ENCODE measurements at regions not wholly inside any gene's neighbourhood (a gene's known extent, or its start where the extent isn't known, plus 50 kb on each side); places are given as distances from the start of the nearest gene placed in this dataset.

- Histone ChIP-seq H3K9ac (no peak overlapping the region), H3K79me2 (ENCODE audit: insufficient read depth) (no peaks in the 10 kb centered on the region), H3K4me2 (ENCODE audit: unreplicated experiment) (no peak overlapping the region), H3K9me2 (ENCODE audit: insufficient read depth) (no peaks in the 10 kb centered on the region), H3K36me3 (ENCODE audit: low read depth) (no peaks in the 10 kb centered on the region), H3K9me3 (ENCODE audit: low read depth) (peaks cover 4% of the 10 kb centered on the region), H3K27me3 (replicated peaks; ENCODE audit: insufficient read depth) (peaks cover 17% of the 10 kb centered on the region), H3K27ac (no peak overlapping the region), H2AFZ (no peak overlapping the region), H3F3A (ENCODE audit: insufficient read depth) (no peaks in the 10 kb centered on the region), H4K20me1 (ENCODE audit: insufficient read depth) (no peaks in the 10 kb centered on the region), H3K4me3 (no peak overlapping the region), H3K4me1 (ENCODE audit: insufficient read depth) (no peaks in the 10 kb centered on the region)
- WGBS, 2 experiments (ENCODE audit: low coverage in 1 of 2, low lambda C conversion rate in 2 of 2, missing lambda C conversion rate in 2 of 2) = 30 to 42% methylated on average over 1 of the region's 1 CpG
- in situ Hi-C loops (cut with MboI) = no loop called here
- TF ChIP-seq EZH2 (IDR thresholded peaks at IDR 0.05; ENCODE audit: insufficient read depth, poor library complexity, severe bottlenecking) (no peak), EZH2phosphoT487 (IDR thresholded peaks at IDR 0.05; ENCODE audit: insufficient read depth, low read depth) (no peak)
- DNase-seq = no peak
Observed at GRCh38 chr18:11296946-11297345, 147.6 kb upstream of the PIEZO2 start.

- Histone ChIP-seq H3K36me3 (ENCODE audit: low read depth) (no peaks in the 10 kb centered on the region), H3K9ac (no peak overlapping the region), H4K20me1 (ENCODE audit: insufficient read depth) (no peaks in the 10 kb centered on the region), H3K27me3 (replicated peaks; ENCODE audit: insufficient read depth) (peaks cover 25% of the 10 kb centered on the region), H3K4me2 (ENCODE audit: unreplicated experiment) (no peak overlapping the region), H3K9me2 (ENCODE audit: insufficient read depth) (0 out of 2 replicates have a peak, but pooled peaks cover 3% of the 10 kb centered on the region), H3K9me3 (ENCODE audit: low read depth) (no peaks in the 10 kb centered on the region), H2AFZ (no peak overlapping the region), H3K79me2 (ENCODE audit: insufficient read depth) (no peaks in the 10 kb centered on the region), H3K27ac (no peak overlapping the region), H3K4me3 (no peak overlapping the region), H3K4me1 (ENCODE audit: insufficient read depth) (no peaks in the 10 kb centered on the region), H3F3A (ENCODE audit: insufficient read depth) (no peaks in the 10 kb centered on the region)
- in situ Hi-C loops (cut with MboI) = no loop called here
- whole genome bisulfite sequencing, 2 experiments (ENCODE audit: low coverage in 1 of 2, low lambda C conversion rate in 2 of 2, missing lambda C conversion rate in 2 of 2) = 9 to 25% methylated on average over 2 of the region's 2 CpGs
- TF ChIP-seq EZH2phosphoT487 (IDR thresholded peaks at IDR 0.05; ENCODE audit: insufficient read depth, low read depth) = no peak
- no peak for TF ChIP-seq EZH2 (IDR thresholded peaks at IDR 0.05; ENCODE audit: insufficient read depth, poor library complexity, severe bottlenecking)
- no peak for DNase-seq
Observed at GRCh38 chr18:11293794-11294193, 144.4 kb upstream of the PIEZO2 start.

GRCh38 chr18:11290786-11291185, 141.4 kb upstream of the PIEZO2 start:
- 21 to 25% methylated on average over 3 of the region's 3 CpGs for WGBS, 2 experiments (ENCODE audit: low coverage in 1 of 2, low lambda C conversion rate in 2 of 2, missing lambda C conversion rate in 2 of 2)
- H3K79me2 ChIP-seq (ENCODE audit: insufficient read depth) = no peaks in the 10 kb centered on the region
- no peak for DNase-seq
- peaks cover 25% of the 10 kb centered on the region for H3K27me3 ChIP-seq (replicated peaks; ENCODE audit: insufficient read depth)
- H2AFZ ChIP-seq = no peak overlapping the region
- in situ Hi-C loops (cut with MboI) = no loop called here
- no peak overlapping the region for H3K9ac ChIP-seq
- no peak overlapping the region for H3K4me2 ChIP-seq (ENCODE audit: unreplicated experiment)
- H3F3A ChIP-seq (ENCODE audit: insufficient read depth) = no peaks in the 10 kb centered on the region
- H3K9me2 ChIP-seq (ENCODE audit: insufficient read depth) = 0 out of 2 replicates have a peak, but pooled peaks cover 3% of the 10 kb centered on the region
- H4K20me1 ChIP-seq (ENCODE audit: insufficient read depth) = no peaks in the 10 kb centered on the region
- H3K4me1 ChIP-seq (ENCODE audit: insufficient read depth) = no peaks in the 10 kb centered on the region
- no peak overlapping the region for H3K4me3 ChIP-seq
- H3K27ac ChIP-seq = no peak overlapping the region
- H3K36me3 ChIP-seq (ENCODE audit: low read depth) = no peaks in the 10 kb centered on the region
- TF ChIP-seq EZH2phosphoT487 (IDR thresholded peaks at IDR 0.05; ENCODE audit: insufficient read depth, low read depth) (no peak), EZH2 (IDR thresholded peaks at IDR 0.05; ENCODE audit: insufficient read depth, poor library complexity, severe bottlenecking) (no peak)
- no peaks in the 10 kb centered on the region for H3K9me3 ChIP-seq (ENCODE audit: low read depth)

- Histone ChIP-seq H3K27me3 (replicated peaks; ENCODE audit: insufficient read depth) (peaks cover 19% of the 10 kb centered on the region), H3K4me2 (ENCODE audit: unreplicated experiment) (no peak overlapping the region), H3K36me3 (ENCODE audit: low read depth) (no peaks in the 10 kb centered on the region), H4K20me1 (ENCODE audit: insufficient read depth) (no peaks in the 10 kb centered on the region), H3K27ac (no peak overlapping the region), H2AFZ (no peak overlapping the region), H3K9me3 (ENCODE audit: low read depth) (no peaks in the 10 kb centered on the region), H3K9me2 (ENCODE audit: insufficient read depth) (0 out of 2 replicates have a peak, but pooled peaks cover 3% of the 10 kb centered on the region), H3F3A (ENCODE audit: insufficient read depth) (no peaks in the 10 kb centered on the region), H3K9ac (no peak overlapping the region), H3K79me2 (ENCODE audit: insufficient read depth) (no peaks in the 10 kb centered on the region), H3K4me3 (no peak overlapping the region), H3K4me1 (ENCODE audit: insufficient read depth) (no peaks in the 10 kb centered on the region)
- in situ Hi-C loops (cut with MboI) = no loop called here
- 87 to 95% methylated on average over 1 of the region's 1 CpG for WGBS, 2 experiments (ENCODE audit: low coverage in 1 of 2, low lambda C conversion rate in 2 of 2, missing lambda C conversion rate in 2 of 2)
- no peak for DNase-seq
- no peak for TF ChIP-seq EZH2 (IDR thresholded peaks at IDR 0.05; ENCODE audit: insufficient read depth, poor library complexity, severe bottlenecking)
- TF ChIP-seq EZH2phosphoT487 (IDR thresholded peaks at IDR 0.05; ENCODE audit: insufficient read depth, low read depth) = no peak
Observed at GRCh38 chr18:11289248-11289647, 139.9 kb upstream of the PIEZO2 start.

- Histone ChIP-seq H3K27me3 (replicated peaks; ENCODE audit: insufficient read depth) (0 out of 2 replicates have a peak, but pooled peaks cover 14% of the 10 kb centered on the region), H3K36me3 (ENCODE audit: low read depth) (no peaks in the 10 kb centered on the region), H3F3A (ENCODE audit: insufficient read depth) (no peaks in the 10 kb centered on the region), H2AFZ (no peak overlapping the region), H3K27ac (no peak overlapping the region), H4K20me1 (ENCODE audit: insufficient read depth) (no peaks in the 10 kb centered on the region), H3K4me2 (ENCODE audit: unreplicated experiment) (no peak overlapping the region), H3K9me2 (ENCODE audit: insufficient read depth) (0 out of 2 replicates have a peak, but pooled peaks cover 3% of the 10 kb centered on the region), H3K4me1 (ENCODE audit: insufficient read depth) (no peaks in the 10 kb centered on the region), H3K9me3 (ENCODE audit: low read depth) (no peaks in the 10 kb centered on the region), H3K79me2 (ENCODE audit: insufficient read depth) (no peaks in the 10 kb centered on the region), H3K9ac (no peak overlapping the region), H3K4me3 (no peak overlapping the region)
- in situ Hi-C loops (cut with MboI) = no loop called here
- TF ChIP-seq EZH2phosphoT487 (IDR thresholded peaks at IDR 0.05; ENCODE audit: insufficient read depth, low read depth) = no peak
- no peak for TF ChIP-seq EZH2 (IDR thresholded peaks at IDR 0.05; ENCODE audit: insufficient read depth, poor library complexity, severe bottlenecking)
- no peak for DNase-seq
- WGBS, 2 experiments (ENCODE audit: low coverage in 1 of 2, low lambda C conversion rate in 2 of 2, missing lambda C conversion rate in 2 of 2) = 93 to 100% methylated on average over 1 of the region's 1 CpG
Observed at GRCh38 chr18:11288401-11288800, 139.0 kb upstream of the PIEZO2 start.

Measured in GM23248 (cell line).